Epidermal melanocyte (primary cell): ENCODE measurements at regions not wholly inside any gene's neighbourhood (a gene's known extent, or its start where the extent isn't known, plus 50 kb on each side); places are given as distances from the start of the nearest gene placed in this dataset.
"Not testable (repeated sequence)": the region's sequence is repeated elsewhere in the genome, so short reads cannot be mapped to it uniquely, and the experiment has no call there.

Experiments
- DNase-seq: peaks from one replicate; pipeline ENCODE4 v3.0.0; 2011; ENCODE audit warnings: low spot score; ENCODE audit not compliant: insufficient read length

DNA sequence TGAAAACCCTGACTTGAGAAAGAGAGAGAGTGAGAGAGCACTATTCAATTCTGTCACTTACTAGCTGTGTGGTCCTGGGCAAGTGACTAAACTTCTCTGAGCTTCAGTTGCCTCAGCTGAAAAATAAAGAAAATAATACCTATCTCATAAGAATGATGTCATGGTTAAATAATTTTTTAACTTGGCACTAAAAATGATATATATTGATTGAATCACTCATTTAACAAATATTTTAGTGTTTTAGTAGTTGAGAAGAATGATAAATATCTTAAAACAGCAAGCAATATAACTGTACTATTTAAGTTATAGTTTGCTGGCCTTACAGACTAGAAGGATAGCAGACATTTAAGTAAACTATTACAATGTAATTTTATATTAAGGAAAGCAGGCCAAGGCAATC is 764.2 kb downstream of the DIAPH3 start:
- no peak for DNase-seq

DNA sequence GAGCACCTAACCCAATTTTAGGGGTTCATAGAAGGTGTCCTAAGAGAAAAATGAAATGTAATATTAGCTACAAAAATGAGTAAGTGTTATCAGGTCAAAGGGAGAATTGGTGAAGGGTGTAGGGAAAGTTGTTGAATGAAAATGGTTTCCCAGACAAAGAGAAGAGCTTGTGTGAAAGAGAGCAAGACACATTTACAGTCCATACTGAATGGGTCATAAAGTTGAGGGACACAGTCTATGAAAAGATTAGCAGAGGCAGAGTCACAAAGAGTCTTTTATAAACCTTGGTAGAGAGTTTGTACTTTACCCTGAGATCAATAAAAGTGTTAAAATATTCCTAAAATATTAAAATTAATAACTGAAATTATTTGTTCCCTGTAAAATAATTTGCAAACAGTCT is 759.4 kb downstream of the DIAPH3 start:
- no peak for DNase-seq

GRCh38 chr13:59407251-59407650 is 756.5 kb downstream of the DIAPH3 start:
- not testable (repeated sequence) for DNase-seq

GRCh38 chr13:59408738-59409137 is 755.0 kb downstream of the DIAPH3 start:
- no peak for DNase-seq

DNA sequence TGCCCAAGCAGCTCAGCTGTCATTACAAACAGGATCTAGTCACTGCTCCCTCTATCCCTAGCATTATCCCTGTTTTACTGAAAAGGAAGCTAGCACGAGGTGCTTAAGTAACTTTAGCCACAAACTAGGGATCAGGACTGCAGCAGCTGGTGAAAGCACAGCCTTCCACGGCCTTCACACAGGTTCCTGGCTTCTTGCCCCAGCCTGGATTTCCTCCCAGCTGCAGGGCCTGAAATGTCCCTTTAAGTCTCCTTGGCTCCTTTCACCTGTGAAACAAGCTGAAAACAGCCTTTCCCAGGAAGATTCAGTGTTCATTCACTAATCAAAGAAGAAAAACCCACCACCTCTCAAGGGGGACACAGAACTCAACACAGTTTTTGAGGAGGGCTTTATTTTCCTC is 754.5 kb downstream of the DIAPH3 start:
- DNase-seq, result no peak

DNA sequence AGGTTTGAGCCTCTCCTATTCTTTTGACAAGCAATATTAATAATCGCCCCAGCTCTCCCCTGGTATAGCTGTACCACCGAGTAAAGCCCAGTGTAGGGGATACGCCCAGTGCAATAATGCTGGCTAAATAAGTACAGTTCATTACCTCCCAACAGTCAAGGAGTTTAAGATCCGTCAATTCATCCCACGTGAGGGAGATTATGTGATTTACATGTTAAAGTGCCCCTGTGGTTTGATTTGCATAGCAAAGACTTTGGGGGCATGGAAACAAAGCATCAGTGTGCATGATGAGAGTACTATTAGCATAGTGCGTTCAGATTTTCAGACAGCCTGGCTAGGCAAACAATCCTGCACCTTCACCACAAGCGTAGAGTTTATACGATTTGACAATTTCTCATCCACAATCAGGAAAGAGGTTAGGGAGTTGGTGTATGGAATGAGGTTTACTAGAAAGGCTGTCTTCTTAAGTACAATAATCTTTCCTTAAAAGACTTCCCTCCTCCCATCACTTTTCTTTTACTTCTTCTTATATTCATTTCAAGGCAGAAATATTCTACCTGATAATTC is 754.0 kb downstream of the DIAPH3 start:
- DNase-seq, result no peak

GRCh38 chr13:59413126-59413525 is 750.6 kb downstream of the DIAPH3 start:
- DNase-seq, result no peak

DNA sequence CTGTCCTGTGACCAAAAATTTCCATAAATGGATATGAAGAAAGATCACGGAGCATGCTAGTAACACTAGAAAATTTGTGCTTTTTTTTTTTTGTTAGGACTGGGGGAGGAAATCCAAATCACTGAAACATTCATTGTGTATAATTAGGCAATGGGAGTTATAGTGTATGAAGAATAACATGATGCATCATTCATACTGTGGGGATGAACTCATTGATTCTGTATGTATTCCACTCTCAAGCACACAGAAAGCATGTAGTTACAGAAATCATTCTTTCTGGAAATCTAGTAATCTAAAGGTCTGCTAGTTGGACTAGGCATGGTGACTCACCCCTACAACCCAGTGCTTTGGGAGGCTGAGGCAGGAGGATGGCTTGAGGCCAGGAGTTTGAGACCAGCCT is 749.7 kb downstream of the DIAPH3 start:
- no peak for DNase-seq

DNA sequence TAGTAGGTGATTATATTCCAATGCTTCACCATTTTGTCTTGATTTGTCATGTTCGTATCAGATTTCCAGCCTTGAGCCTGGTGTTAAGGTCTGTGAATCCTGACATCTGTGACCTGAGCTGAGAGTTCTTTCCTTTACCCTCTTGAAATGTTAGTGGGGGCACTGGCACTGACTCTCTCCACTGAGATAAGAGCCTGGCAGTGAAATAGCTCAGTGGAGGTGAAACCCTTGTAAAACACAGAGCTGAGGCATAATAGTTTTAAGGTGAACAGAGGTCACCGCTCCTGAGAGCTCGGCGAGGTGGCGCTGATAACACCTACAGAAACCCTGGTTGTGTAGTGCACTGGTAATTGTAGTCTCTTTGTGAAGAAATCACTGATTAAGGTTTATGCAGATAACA is 748.2 kb downstream of the DIAPH3 start:
- DNase-seq, result no peak

DNA sequence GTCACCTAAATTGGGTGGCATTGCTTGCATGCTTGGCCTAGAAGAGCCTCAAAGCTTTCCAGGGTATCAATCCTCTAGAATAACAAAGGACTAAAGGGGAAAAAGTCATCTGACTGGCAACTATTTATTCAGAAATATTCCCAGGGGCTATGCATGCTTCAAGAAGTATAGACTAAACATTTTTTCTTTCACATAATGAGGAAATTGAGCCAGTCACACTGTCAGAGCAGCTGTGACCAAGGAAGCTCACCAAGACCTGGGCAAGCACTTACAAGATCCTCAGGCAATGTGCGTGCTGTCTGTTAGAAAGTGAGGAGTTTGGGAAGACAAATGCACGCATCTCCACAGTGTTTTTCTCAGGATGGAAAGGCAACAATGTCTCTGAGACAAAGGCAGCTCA is 747.2 kb downstream of the DIAPH3 start:
- DNase-seq, result no peak

GRCh38 chr13:59422646-59423045 is 741.1 kb downstream of the DIAPH3 start:
- DNase-seq, result no peak

GRCh38 chr13:59423708-59424340 is 739.9 kb downstream of the DIAPH3 start:
- DNase-seq, result no peak

DNA sequence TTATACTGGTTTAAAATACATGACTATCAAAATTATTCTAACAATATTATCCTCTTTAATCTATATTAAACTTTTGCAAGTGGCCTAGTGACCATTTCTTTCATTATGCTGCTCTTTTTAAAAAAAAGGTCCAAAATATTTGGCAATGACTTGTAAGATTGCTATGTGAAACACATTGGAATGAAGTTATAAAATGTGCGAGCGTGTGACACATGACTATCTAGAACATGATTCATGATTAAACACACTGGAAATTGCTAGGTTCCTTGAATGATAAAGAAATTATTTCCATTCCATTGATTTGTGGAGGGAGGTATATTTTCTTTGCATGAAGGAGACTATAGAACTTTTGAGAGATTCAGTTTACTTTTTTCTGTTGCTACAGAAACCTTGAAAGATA is 739.1 kb downstream of the DIAPH3 start:
- no peak for DNase-seq

- DNase-seq, result no peak
Observed at GRCh38 chr13:59425211-59425741, 738.5 kb downstream of the DIAPH3 start.

DNA sequence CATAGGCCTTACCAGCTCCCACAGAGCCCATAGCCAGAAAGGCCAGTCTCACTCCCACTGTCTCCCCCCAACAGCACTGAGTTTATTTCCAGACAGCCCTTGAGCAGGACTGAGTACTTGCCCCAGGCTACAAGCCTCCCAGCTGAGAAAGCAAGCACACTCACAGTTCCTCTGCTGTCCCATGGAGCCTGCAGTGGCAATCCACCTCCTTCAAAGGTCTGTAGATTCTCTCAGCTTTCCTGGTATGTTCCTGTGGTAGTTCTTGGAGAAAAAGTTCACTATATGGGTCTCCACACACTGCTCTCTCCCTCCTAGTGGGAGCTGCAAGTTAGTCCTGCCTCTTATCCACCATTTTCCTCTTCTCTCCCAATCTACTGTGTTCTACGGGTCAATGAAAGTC is 728.7 kb downstream of the DIAPH3 start:
- DNase-seq, result no peak

DNA sequence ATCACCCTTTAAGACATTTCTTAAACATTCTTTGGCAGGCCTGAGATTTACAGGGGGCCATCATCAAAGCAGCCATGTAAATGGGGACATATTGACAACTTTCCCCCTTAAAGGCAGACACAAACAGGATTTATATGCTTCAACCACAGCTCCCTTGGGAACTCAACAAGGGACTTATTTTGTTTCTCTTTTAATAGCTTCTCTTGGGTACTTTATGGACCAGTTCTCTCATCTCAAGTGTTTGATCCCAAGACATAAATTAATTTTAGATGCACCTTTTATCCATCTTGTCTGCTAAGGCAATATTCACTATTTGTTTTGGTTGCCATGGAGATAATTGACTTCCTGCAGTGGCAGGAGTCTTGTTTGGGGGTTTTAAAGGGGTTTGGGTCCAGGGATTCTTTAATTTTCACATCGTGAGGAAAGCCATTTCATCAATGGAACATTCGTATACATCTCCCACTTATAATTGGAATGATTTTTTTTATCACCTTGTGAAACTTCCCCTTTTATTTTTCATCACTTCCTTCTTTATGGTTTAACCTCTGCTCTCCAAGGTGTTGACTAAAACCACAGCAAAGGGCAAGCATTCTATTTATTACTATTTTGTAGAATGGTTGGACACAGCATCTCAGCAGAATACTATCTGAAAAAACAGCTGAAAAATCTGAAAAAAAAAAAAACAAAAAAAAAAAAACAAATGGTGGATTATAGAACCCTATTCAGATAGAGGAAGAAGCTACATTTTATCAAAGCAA is 726.0 kb downstream of the DIAPH3 start:
- no peak for DNase-seq

DNA sequence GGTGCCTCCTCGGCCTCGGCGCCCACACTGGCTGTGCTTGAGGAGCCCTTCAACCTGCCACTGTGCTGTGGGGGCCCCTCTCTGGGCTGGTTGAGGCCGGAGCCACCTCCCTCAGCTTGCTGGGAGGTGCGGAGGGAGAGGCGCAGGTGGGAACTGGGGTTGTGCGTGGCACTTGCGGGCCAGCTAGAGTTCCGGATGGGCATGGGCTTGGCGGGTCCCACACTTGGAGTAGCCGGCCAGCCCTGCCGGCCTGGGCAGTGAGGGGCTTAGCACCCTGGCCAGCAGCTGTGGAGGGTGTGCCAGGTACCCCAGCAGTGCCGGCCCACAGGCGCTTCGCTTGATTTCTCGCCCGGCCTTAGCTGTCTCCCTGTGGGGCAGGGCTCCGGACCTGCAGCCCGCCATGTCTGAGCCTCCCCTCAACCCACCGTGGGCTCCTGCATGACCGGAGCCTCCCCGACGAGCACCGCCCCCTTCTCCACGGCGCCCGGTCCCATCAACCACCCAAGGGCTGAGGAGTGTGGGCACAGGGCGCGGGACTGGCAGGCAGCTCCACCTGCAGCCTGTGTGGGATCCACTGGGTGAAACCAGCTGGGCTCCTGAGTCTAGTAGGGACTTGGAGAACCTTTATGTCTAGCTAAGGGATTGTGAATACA is 723.8 kb downstream of the DIAPH3 start:
- no peak for DNase-seq

DNA sequence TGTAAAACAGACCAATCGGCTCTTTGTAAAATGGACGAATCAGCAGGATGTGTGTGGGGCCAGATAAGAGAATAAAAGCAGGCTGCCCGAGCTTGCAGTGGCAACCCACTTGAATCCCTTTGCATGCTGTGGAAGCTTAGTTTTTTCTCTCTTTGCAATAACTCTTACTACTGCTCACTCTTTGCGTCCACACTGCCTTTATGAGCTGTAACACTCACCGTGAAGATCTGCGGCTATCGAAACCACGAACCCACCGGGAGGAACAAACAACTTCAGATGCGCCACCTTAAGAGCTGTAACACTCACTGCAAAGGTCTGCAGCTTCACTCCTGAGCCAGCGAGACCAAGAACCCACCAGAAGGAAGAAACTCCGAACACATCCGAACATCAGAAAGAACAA is 722.7 kb downstream of the DIAPH3 start:
- DNase-seq, result not testable (repeated sequence)

DNA sequence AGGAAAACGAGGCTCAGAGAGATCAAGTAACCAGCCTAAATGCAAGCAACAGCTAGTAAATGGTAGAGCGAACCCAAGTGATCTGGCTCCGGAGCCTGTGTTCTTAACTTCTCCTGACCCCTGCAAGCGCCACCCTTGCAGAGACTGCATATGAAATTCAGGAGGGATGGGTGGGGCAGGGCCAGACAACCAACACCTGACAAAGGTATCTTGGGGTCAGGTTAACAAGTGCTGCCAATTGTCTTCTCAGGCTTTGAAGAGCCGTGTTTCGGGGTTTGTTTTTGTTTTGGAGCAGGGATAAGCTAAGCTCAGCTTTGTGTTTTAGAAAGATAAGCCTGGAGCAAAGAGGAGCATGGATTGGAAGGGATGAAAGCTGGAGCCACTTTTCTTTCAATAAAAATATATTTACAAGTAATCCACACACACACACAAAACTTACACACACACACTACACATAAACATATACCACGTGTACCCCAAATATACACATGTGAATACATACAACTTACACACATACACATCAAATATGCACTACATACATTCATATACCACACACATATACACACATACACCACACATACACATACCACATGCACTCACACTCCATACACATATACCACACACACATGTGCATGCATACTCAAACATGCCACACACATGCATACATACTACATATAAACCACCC is 722.0 kb downstream of the DIAPH3 start:
- DNase-seq, result no peak

DNA sequence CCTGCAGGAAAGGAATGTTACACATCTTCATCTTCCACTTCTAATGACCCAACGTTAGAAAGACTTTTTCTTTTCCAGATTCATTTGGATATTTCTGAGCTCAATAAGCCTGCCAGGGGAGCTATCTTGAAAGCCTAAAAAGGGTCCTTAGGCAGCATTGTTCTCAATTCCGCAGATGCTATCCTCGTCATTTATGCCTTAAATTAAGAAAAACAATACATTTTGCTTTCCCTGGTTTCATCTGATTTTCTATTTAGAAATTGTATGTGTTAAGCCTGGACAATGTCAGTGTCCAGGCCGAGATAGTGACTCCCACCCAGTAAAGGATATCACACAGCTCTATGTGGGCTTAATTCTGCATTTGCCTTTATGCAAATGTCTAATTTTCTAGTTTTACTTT is 721.3 kb downstream of the DIAPH3 start:
- DNase-seq, result no peak

DNA sequence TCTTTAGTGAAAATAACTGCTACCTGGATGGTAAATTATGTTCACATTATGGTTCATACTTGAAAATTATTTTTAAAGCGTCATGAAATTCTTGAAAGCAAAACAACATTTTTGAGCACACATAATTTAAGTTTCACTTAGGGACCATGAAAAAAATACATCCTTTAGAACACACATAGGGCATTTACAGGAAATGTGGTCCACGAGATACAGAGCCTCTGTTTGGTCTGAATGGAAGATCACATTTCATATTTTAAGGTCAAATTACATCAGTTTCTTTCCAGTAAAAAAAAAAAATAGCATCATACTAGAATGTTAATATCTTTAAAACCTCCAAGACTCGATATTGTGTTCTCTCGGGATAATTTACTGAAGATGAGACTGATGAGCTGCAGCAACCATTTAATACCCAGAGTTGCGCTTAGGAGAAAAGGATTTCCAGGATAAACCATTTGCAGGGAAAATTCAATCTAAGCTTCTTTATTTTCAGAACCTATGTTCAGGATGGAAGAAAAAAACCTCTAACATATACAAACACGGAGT is 720.7 kb downstream of the DIAPH3 start:
- no peak for DNase-seq
